Progenitor cell of endocrine pancreas (in vitro differentiated cells): ENCODE measurements at regions not wholly inside any gene's neighbourhood (a gene's known extent, or its start where the extent isn't known, plus 50 kb on each side); places are given as distances from the start of the nearest gene placed in this dataset.

ENCODE experiments used
- DNase-seq: peaks from one replicate; pipeline ENCODE4 v3.0.0; 2021; ENCODE audit warnings: low spot score; ENCODE audit not compliant: unreplicated experiment
- H3K27ac Mint-ChIP-seq: 2 replicates; pipeline ENCODE4 v1.8.0; 2021; ENCODE audit warnings: mild to moderate bottlenecking, moderate library complexity, mixed read lengths
- H3K27me3 Mint-ChIP-seq: 2 replicates; pipeline ENCODE4 v1.8.0; 2021; ENCODE audit warnings: mixed read lengths
- H3K36me3 Mint-ChIP-seq: 2 replicates; pipeline ENCODE4 v1.8.0; 2022; ENCODE audit warnings: mixed read lengths; ENCODE audit not compliant: insufficient read depth
- H3K4me1 Mint-ChIP-seq: 2 replicates; pipeline ENCODE4 v1.8.0; 2021; ENCODE audit warnings: low read depth, mixed read lengths
- H3K4me3 Mint-ChIP-seq: 2 replicates; pipeline ENCODE4 v1.8.0; 2021; ENCODE audit warnings: low read depth, mild to moderate bottlenecking, moderate library complexity, mixed read lengths
- H3K9me3 Mint-ChIP-seq: 2 replicates; pipeline ENCODE4 v1.8.0; 2021; ENCODE audit warnings: low read depth, mixed read lengths
- CTCF ChIP-seq: fragments of 200-600 bp; sonication (generic); IDR thresholded peaks from one replicate; pipeline ENCODE4 v1.5.0; 2021; ENCODE audit warnings: antibody characterized with exemption, mild to moderate bottlenecking; ENCODE audit not compliant: unreplicated experiment

GRCh38 chr19:30781519-30781918, 409.3 kb downstream of the ZNF536 start:
- no peak for TF ChIP-seq CTCF
- peaks cover 25% of the 10 kb centered on the region for H3K27me3 Mint-ChIP-seq
- no peak overlapping the region for H3K4me3 Mint-ChIP-seq
- no peaks in the 10 kb centered on the region for H3K9me3 Mint-ChIP-seq
- DNase-seq, result no peak
- H3K36me3 Mint-ChIP-seq, result no peaks in the 10 kb centered on the region
- no peak overlapping the region for H3K27ac Mint-ChIP-seq
- H3K4me1 Mint-ChIP-seq, result no peaks in the 10 kb centered on the region

GRCh38 chr19:30781047-30781446, 408.9 kb downstream of the ZNF536 start:
- no peak for DNase-seq
- Mint-ChIP-seq H3K27ac (no peak overlapping the region), H3K36me3 (no peaks in the 10 kb centered on the region), H3K27me3 (peaks cover 22% of the 10 kb centered on the region), H3K4me3 (no peak overlapping the region), H3K4me1 (no peaks in the 10 kb centered on the region), H3K9me3 (no peaks in the 10 kb centered on the region)
- TF ChIP-seq CTCF, result no peak

- no peaks in the 10 kb centered on the region for H3K36me3 Mint-ChIP-seq
- TF ChIP-seq CTCF, result no peak
- no peak overlapping the region for H3K4me3 Mint-ChIP-seq
- no peak for DNase-seq
- no peaks in the 10 kb centered on the region for H3K9me3 Mint-ChIP-seq
- peak overlapping the region; percentile 32 for H3K27ac Mint-ChIP-seq
- H3K4me1 Mint-ChIP-seq, result no peaks in the 10 kb centered on the region
- peaks cover 21% of the 10 kb centered on the region for H3K27me3 Mint-ChIP-seq
Measured at GRCh38 chr19:30780456-30780855, 408.3 kb downstream of the ZNF536 start.

- Mint-ChIP-seq H3K4me3 (no peak overlapping the region), H3K27ac (no peak overlapping the region), H3K4me1 (no peaks in the 10 kb centered on the region), H3K9me3 (no peaks in the 10 kb centered on the region), H3K27me3 (peaks cover 18% of the 10 kb centered on the region), H3K36me3 (no peaks in the 10 kb centered on the region)
- no peak for DNase-seq
- TF ChIP-seq CTCF, result no peak
Measured at GRCh38 chr19:30780032-30780431, 407.8 kb downstream of the ZNF536 start.

GRCh38 chr19:30778961-30779715, 407.0 kb downstream of the ZNF536 start:
- Mint-ChIP-seq H3K4me3 (no peak overlapping the region), H3K36me3 (no peaks in the 10 kb centered on the region), H3K27ac (no peak overlapping the region), H3K4me1 (no peaks in the 10 kb centered on the region), H3K27me3 (peaks cover 18% of the 10 kb centered on the region), H3K9me3 (no peaks in the 10 kb centered on the region)
- TF ChIP-seq CTCF, result no peak
- no peak for DNase-seq
